UCSD-AML1 (cell line): ENCODE measurements at regions not wholly inside any gene's neighbourhood (a gene's known extent, or its start where the extent isn't known, plus 50 kb on each side); places are given as distances from the start of the nearest gene placed in this dataset.

Experiments used
- DNase-seq: peaks from one replicate; lab custom pipeline; 2025; ENCODE audit not compliant: unreplicated experiment; lab: John Stamatoyannopoulos, UW

- no peak for DNase-seq
These were observed 126.7 kb downstream of the QPCT start for GRCh38 chr2:37471104-37471503.

- DNase-seq: no peak
These were observed 127.6 kb downstream of the QPCT start for GRCh38 chr2:37471994-37472393.

GRCh38 chr2:37472959-37473358, 128.5 kb downstream of the QPCT start:
- no peak for DNase-seq

GRCh38 chr2:37476411-37476810, 132.0 kb downstream of the QPCT start:
- no peak for DNase-seq

- no peak for DNase-seq
These were observed 133.5 kb downstream of the QPCT start for GRCh38 chr2:37477921-37478320.

- DNase-seq: no peak
These were observed 136.8 kb downstream of the QPCT start for GRCh38 chr2:37481244-37481643.

- no peak for DNase-seq
These were observed 144.6 kb downstream of the QPCT start for GRCh38 chr2:37489041-37489456.

- no peak for DNase-seq
These were observed 145.1 kb downstream of the QPCT start for GRCh38 chr2:37489536-37489935.

- DNase-seq: no peak
These were observed 149.0 kb downstream of the QPCT start for GRCh38 chr2:37493425-37493824.

GRCh38 chr2:37499113-37499512, 154.7 kb downstream of the QPCT start:
- DNase-seq: no peak

GRCh38 chr2:37500031-37500430, 155.6 kb downstream of the QPCT start:
- DNase-seq: no peak

GRCh38 chr2:37501113-37501512, 156.7 kb downstream of the QPCT start:
- DNase-seq: no peak

GRCh38 chr2:37506407-37507050, 162.1 kb downstream of the QPCT start:
- no peak for DNase-seq

GRCh38 chr2:37507051-37507410, 162.6 kb downstream of the QPCT start:
- no peak for DNase-seq

- no peak for DNase-seq
These were observed 163.3 kb downstream of the QPCT start for GRCh38 chr2:37507703-37508102.

GRCh38 chr2:37512971-37513370, 158.5 kb downstream of the CDC42EP3 start:
- DNase-seq: no peak

- DNase-seq: no peak
These were observed 147.6 kb downstream of the CDC42EP3 start for GRCh38 chr2:37523814-37524362.

GRCh38 chr2:37526323-37526722, 145.1 kb downstream of the CDC42EP3 start:
- no peak for DNase-seq

- no peak for DNase-seq
These were observed 144.6 kb downstream of the CDC42EP3 start for GRCh38 chr2:37526856-37527255.

GRCh38 chr2:37527361-37527760, 144.1 kb downstream of the CDC42EP3 start:
- DNase-seq: no peak

GRCh38 chr2:37529830-37530415, 141.5 kb downstream of the CDC42EP3 start:
- no peak for DNase-seq

GRCh38 chr2:37532503-37532902, 138.9 kb downstream of the CDC42EP3 start:
- DNase-seq: no peak

GRCh38 chr2:37537316-37537715, 134.1 kb downstream of the CDC42EP3 start:
- DNase-seq: no peak
